ENCODE measurements at regions not wholly inside any gene's neighbourhood (a gene's known extent, or its start where the extent isn't known, plus 50 kb on each side); places are given as distances from the start of the nearest gene placed in this dataset.

DNA sequence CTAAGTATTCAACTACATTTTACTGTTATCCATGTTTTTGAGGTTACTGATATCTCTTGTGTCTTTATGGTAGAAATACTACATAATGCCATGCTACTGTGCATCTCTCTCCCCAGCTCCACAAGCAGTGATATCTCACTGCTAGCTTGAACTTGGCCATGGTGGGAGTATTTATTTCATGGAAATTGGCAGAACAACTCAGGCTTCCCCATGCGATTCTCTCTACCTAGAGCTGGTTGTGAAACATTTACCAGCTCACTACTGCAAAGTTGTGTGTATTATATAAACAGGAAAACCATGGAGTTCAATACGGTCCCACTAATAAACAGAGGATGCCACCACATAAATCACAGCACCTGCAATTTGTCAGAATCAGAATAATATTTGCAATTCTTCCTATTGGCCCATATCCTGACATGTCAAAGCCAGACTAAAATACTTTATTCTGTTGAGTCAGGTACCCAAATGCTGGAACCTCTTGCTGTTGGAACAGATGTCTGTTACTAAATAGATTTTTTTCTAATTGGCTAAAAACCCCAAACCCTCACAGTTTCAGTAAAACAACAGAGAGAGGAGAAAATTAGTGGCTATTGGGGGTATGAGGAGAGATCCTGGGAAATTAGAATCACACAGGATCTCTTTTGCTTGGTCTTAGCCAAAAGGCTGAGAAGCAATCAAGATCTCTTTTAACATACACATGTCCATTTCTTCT, 91.4 kb upstream of the SLC10A2 start:
- TF ChIP-seq POLR2AphosphoS5 (IDR thresholded peaks at IDR 0.05) (no peak), POLR2A (IDR thresholded peaks at IDR 0.05) (no peak), EP300 (IDR thresholded peaks at IDR 0.05) (no peak)
- TF ChIP-seq, protein P1, sequence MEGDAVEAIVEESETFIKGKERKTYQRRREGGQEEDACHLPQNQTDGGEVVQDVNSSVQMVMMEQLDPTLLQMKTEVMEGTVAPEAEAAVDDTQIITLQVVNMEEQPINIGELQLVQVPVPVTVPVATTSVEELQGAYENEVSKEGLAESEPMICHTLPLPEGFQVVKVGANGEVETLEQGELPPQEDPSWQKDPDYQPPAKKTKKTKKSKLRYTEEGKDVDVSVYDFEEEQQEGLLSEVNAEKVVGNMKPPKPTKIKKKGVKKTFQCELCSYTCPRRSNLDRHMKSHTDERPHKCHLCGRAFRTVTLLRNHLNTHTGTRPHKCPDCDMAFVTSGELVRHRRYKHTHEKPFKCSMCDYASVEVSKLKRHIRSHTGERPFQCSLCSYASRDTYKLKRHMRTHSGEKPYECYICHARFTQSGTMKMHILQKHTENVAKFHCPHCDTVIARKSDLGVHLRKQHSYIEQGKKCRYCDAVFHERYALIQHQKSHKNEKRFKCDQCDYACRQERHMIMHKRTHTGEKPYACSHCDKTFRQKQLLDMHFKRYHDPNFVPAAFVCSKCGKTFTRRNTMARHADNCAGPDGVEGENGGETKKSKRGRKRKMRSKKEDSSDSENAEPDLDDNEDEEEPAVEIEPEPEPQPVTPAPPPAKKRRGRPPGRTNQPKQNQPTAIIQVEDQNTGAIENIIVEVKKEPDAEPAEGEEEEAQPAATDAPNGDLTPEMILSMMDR (IDR thresholded peaks at IDR 0.05) = no peak
